Motor neuron (in vitro differentiated cells): ENCODE measurements at regions not wholly inside any gene's neighbourhood (a gene's known extent, or its start where the extent isn't known, plus 50 kb on each side); places are given as distances from the start of the nearest gene placed in this dataset.

Experiments used
- ATAC-seq, 8 experiments: fragments of 200-7000 bp; cut with Tn5 transposase; replicated peaks in 6 of 8; 2 replicates each; pipeline ENCODE4 v1.8.0; 2021; ENCODE audit warnings: mild to moderate bottlenecking in 8 of 8, moderate library complexity in 8 of 8
- H3K27ac ChIP-seq, 2 donors: fragments of 250-450 bp; sonication (Bioruptor Pico); 2 replicates each; pipeline ENCODE4 v1.9.0; 2021; ENCODE audit warnings: antibody characterized with exemption in 2 of 2, mild to moderate bottlenecking in 2 of 2, moderate library complexity in 1 of 2
- H3K4me1 ChIP-seq, 2 donors: fragments of 250-450 bp; sonication (Bioruptor Pico); replicated peaks in 1 of 2; 2 replicates each; pipeline ENCODE4 v1.6.1; 2021; ENCODE audit warnings: antibody characterized with exemption in 2 of 2, mild to moderate bottlenecking in 2 of 2, moderate library complexity in 1 of 2
- H3K4me3 ChIP-seq, 5 donors: fragments of 250-450 bp; sonication (Bioruptor Pico); 2 replicates each; pipeline ENCODE4 v1.9.0; 2021; ENCODE audit warnings: antibody characterized with exemption in 5 of 5, mild to moderate bottlenecking in 5 of 5, moderate library complexity in 4 of 5
- WGBS, 10 experiments: fragments of 450-650 bp; shearing (Covaris generic); methylation state at CpG; one replicate each; pipeline ENCODE4 v1.0.0; 2022; 5-methylcytosine and 5-hydroxymethylcytosine counted together
- in situ Hi-C, 9 experiments: fragments of 400-800 bp; cut with MboI; loops; one replicate each; pipeline ENCODE4 v1.15.0; 2021; ENCODE audit warnings: low sequenced_read_pairs in 9 of 9, low pct_unique_long_range_greater_than_20kb in 2 of 9; ENCODE audit not compliant: unreplicated experiment in 9 of 9

DNA sequence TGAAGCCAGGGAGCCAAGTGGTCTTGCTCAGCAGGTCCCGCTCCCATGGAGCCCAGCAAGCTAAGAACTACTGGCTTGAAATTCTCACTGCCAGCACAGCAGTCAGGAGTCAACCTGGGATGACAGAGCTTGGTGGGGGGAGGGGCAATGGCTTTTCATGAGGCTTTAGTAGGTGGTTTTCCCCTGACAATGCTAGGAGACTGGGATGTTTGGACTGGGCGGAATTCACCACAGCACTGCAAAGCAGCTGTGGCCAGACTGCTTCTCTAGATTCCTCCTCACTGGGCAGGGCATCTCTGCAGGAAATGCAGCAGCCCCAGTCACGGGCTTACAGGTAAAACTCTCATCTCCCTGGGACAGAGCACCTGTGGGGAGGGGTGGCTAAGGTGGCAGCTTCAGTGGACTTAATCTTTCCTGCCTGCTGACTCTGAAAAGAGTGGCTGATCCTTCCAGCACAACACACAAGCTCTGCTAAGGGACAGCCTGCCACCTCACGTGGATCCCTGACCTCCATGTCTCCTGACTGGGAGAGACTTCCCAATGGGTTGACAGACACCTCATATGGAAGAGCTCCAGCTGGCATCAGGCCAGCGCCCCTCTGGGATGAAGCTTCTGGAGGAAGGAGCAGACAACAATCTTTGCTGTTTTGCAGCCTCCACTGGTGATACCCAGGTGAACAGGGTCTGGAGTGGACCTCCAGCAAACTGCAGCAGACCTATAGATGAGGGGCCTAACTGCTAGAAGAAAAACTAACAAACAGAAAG is 349.7 kb upstream of the ST6GAL2 start:
- ATAC-seq: no peak

DNA sequence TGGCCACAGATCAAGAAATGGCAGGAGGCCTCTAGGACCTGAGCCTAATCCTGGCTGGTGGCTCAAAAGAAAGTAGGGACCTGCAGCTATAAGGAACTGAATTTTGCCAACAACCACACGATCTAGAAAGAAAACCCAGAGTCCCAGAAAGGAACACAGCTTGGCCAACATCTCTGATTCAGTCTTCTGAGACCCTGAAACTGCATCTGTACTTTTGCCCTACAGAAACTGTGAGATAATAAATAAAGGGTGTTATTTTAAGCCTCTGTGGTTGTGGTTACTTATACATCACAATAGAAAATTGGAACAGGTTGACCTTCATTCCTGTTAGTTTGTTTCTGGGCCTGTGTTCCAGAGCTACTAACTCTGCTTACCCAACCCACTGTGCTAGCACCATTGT is 356.8 kb upstream of the ST6GAL2 start:
- no peak for ATAC-seq
- no peaks in the 10 kb centered on the region for H3K4me1 ChIP-seq
- in situ Hi-C loops: no loop called here
- H3K27ac ChIP-seq: no peak overlapping the region
- 0 to 67% (median 17%) methylated on average over 1 of the region's 1 CpG; no CpG with 5 or more reads in 6 of the 10 experiments for WGBS, 10 experiments
- H3K4me3 ChIP-seq: no peak overlapping the region

More for the DNA sequence above, 349.7 kb upstream of the ST6GAL2 start:
- H3K27ac ChIP-seq: no peak overlapping the region
- no peak overlapping the region for H3K4me3 ChIP-seq
- no peaks in the 10 kb centered on the region for H3K4me1 ChIP-seq
- in situ Hi-C loops: no loop called here
- 0 to 100% (median 74%) methylated on average over 1 to 4 of the region's 5 CpGs; no CpG with 5 or more reads in 5 of the 10 experiments for WGBS, 10 experiments

GRCh38 chr2:107248932-107249331 is 363.0 kb upstream of the ST6GAL2 start:
- ATAC-seq: no peak
- Histone ChIP-seq H3K27ac (no peak overlapping the region), H3K4me3 (no peak overlapping the region), H3K4me1 (no peaks in the 10 kb centered on the region)
- no CpG with 5 or more reads among the region's 1 CpG for WGBS, 10 experiments
- in situ Hi-C loops: no loop called here

DNA sequence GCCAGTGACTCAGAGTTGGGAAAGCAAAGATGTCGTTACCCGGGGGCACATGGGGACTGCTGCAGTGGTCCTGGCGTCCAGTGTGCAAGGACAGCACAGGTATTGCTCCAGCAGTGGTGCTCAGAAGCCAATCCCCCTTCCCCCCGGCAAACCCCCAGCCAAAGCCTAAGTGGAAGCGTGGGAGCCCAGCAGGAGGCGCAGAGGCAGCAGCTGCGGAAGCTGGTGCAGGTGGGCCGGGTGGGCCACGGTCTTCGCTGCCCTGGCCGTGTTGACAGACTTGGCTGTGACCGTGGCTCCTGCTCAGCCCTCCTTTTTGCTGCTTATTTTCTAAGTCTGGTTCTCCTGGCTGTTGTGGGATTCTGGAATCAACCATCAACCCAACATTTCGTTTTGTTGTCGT is 369.8 kb upstream of the ST6GAL2 start:
- Histone ChIP-seq H3K4me3 (no peak overlapping the region), H3K4me1 (peaks cover 0 to 9% of the 10 kb centered on the region in 2 donors), H3K27ac (no peak overlapping the region)
- no peak for ATAC-seq
- in situ Hi-C loops: no loop called here
- 26 to 100% (median 83%) methylated on average over 1 to 8 of the region's 14 CpGs; no CpG with 5 or more reads in 1 of the 10 experiments for WGBS, 10 experiments

GRCh38 chr2:107258531-107259407 is 372.8 kb upstream of the ST6GAL2 start:
- H3K27ac ChIP-seq: no peak overlapping the region
- in situ Hi-C loops: no loop called here
- H3K4me3 ChIP-seq: no peak overlapping the region
- H3K4me1 ChIP-seq: peaks cover 2 to 14% of the 10 kb centered on the region in 2 donors
- WGBS, 10 experiments: 32 to 100% (median 46%) methylated on average over 1 to 6 of the region's 8 CpGs
- peak in 5 of 8 experiments; percentile 91 to 95 (median 93) for ATAC-seq

DNA sequence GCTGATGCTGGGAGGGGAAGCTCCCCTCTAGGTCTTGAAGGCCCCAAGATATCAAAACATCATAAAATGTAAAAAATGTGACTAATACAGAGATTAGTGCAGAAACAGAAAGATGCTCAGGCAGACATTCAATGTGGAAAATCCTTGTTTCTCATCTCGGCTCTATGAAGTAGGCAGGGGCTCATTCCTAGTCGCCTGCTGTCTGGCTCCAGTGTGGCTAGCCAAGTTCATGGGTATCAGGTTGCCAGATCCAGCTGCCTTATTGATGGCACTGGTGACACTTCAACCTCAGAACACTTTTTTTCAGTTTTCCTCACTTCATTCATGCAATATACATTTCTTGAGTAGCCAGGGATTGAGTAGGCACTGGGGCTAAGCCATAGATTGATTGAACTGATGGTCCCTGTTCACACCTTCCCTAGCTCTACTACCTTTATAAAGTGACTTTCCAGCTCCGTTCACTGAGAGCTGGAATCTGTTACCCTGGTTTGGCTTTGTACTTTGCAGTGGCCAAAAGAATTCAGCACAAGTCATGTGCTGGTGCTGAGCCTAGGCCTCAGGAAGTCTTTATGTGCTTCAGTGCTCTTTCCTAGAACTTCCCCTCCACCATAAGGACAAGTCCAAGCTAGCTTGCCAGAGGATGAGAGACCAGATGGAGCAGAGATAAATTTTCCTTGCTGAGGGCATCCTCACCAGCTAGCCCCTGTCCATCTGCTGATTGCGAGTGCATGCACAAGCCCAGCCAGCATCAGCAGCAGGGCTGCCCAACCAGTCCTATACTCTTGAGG is 373.6 kb upstream of the ST6GAL2 start:
- Histone ChIP-seq H3K4me1 (peaks cover 7 to 23% of the 10 kb centered on the region in 2 donors), H3K27ac (no peak overlapping the region), H3K4me3 (no peak overlapping the region)
- 0 to 96% (median 50%) methylated on average over 2 to 4 of the region's 4 CpGs; no CpG with 5 or more reads in 2 of the 10 experiments for WGBS, 10 experiments
- in situ Hi-C loops: no loop called here
- no peak for ATAC-seq

DNA sequence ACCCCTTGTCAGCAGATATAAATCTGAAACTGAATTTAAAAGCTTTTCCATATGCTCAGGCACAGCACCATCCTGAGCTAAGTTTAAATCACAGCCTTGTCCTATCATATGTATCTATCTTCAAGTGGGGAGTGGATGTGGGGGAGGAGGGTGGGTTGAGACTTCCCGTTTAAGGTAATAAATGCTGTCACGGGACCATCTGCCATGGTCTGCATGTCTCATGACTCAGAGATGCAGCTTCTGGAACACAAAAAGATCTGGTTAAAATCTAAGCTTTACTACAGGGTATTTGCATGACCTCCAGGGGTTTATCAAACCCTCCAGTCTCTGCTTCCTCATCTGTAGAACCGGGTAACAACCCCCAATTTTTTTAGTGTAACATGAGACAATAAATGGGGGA is 377.7 kb upstream of the ST6GAL2 start:
- in situ Hi-C loops: no loop called here
- H3K4me3 ChIP-seq: no peak overlapping the region
- H3K27ac ChIP-seq: peak overlapping the region; percentile 62 to 73
- ATAC-seq: peak in 7 of 8 experiments; percentile 31 to 93 (median 82)
- WGBS, 10 experiments: 0 to 50% (median 25%) methylated on average over 1 to 3 of the region's 3 CpGs; no CpG with 5 or more reads in 6 of the 10 experiments
- peaks cover 7 to 21% of the 10 kb centered on the region in 2 donors for H3K4me1 ChIP-seq

DNA sequence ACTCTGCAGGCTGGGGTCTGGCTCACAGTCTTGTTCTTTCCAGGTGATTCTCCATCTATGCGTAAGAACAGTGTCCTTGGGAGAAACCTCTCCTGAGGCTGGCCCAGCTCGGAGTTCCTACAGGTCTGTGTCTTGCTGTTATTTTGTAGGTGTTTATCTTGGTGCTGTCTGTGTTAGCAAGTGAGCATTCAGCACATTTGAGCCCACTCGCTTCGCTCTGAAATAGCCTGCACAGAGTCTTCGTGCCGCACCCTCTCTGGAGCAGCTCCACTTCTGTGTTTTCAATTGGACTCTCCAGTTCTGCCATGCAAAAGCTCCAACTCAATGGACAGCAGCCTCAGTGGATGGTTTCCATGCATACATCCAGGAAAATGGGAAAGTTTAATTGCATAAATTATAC is 378.2 kb upstream of the ST6GAL2 start:
- Histone ChIP-seq H3K4me1 (peaks cover 7 to 17% of the 10 kb centered on the region in 2 donors), H3K4me3 (no peak overlapping the region), H3K27ac (peak overlapping the region; percentile 62 to 73)
- in situ Hi-C loops: no loop called here
- peak in 2 of 8 experiments; percentile 4 to 15 for ATAC-seq
- 7 to 100% (median 80%) methylated on average over 1 to 5 of the region's 6 CpGs; no CpG with 5 or more reads in 5 of the 10 experiments for WGBS, 10 experiments

DNA sequence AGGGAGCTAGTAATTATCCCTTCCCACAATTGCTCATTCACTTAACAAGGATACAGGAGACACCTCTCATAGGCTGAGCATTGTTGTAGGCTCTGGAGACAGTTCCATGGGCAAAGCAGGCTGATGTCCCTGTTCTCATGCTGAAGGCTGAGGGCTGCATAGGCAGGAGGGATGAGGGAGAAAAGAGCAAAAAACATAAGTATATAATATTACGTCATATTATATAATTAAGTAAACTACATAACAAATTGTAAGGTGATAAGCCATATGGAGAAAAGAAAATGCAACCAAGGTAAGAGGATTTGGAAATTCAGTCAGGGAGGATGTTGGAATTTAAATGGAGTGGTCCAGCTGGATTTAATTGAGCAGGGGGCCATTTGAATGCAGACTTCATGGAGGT is 380.6 kb upstream of the ST6GAL2 start:
- H3K27ac ChIP-seq: no peak overlapping the region
- in situ Hi-C loops: no loop called here
- H3K4me3 ChIP-seq: no peak overlapping the region
- ATAC-seq: no peak
- 30 to 100% (median 86%) methylated on average over 1 of the region's 1 CpG; no CpG with 5 or more reads in 4 of the 10 experiments for WGBS, 10 experiments
- peaks cover 7 to 16% of the 10 kb centered on the region in 2 donors for H3K4me1 ChIP-seq

GRCh38 chr2:107267086-107267485 is 381.1 kb upstream of the ST6GAL2 start:
- peaks cover 7 to 16% of the 10 kb centered on the region in 2 donors for H3K4me1 ChIP-seq
- 0 to 100% (median 70%) methylated on average over 1 to 3 of the region's 3 CpGs; no CpG with 5 or more reads in 1 of the 10 experiments for WGBS, 10 experiments
- in situ Hi-C loops: no loop called here
- no peak overlapping the region for H3K27ac ChIP-seq
- no peak for ATAC-seq
- H3K4me3 ChIP-seq: no peak overlapping the region

GRCh38 chr2:107276034-107276433 is 390.1 kb upstream of the ST6GAL2 start:
- H3K27ac ChIP-seq: no peak overlapping the region
- in situ Hi-C loops: no loop called here
- H3K4me3 ChIP-seq: no peak overlapping the region
- H3K4me1 ChIP-seq: peaks cover 0 to 16% of the 10 kb centered on the region in 2 donors
- WGBS, 10 experiments: 0 to 100% (median 58%) methylated on average over 1 to 2 of the region's 2 CpGs
- no peak for ATAC-seq

- H3K4me1 ChIP-seq: peaks cover 0 to 16% of the 10 kb centered on the region in 2 donors
- in situ Hi-C loops: no loop called here
- WGBS, 10 experiments: 11 to 100% (median 94%) methylated on average over 1 of the region's 1 CpG; no CpG with 5 or more reads in 4 of the 10 experiments
- ATAC-seq: no peak
- H3K27ac ChIP-seq: no peak overlapping the region
- H3K4me3 ChIP-seq: no peak overlapping the region
Observed at GRCh38 chr2:107278672-107279071, 392.7 kb upstream of the ST6GAL2 start.
